GM21529 (cell line): ENCODE measurements at regions not wholly inside any gene's neighbourhood (a gene's known extent, or its start where the extent isn't known, plus 50 kb on each side); places are given as distances from the start of the nearest gene placed in this dataset.

Experiments
- ATAC-seq: cut with Tn5 transposase; IDR thresholded peaks from one replicate; pipeline ENCODE4 v1.9.1; 2021; ENCODE audit not compliant: unreplicated experiment

DNA sequence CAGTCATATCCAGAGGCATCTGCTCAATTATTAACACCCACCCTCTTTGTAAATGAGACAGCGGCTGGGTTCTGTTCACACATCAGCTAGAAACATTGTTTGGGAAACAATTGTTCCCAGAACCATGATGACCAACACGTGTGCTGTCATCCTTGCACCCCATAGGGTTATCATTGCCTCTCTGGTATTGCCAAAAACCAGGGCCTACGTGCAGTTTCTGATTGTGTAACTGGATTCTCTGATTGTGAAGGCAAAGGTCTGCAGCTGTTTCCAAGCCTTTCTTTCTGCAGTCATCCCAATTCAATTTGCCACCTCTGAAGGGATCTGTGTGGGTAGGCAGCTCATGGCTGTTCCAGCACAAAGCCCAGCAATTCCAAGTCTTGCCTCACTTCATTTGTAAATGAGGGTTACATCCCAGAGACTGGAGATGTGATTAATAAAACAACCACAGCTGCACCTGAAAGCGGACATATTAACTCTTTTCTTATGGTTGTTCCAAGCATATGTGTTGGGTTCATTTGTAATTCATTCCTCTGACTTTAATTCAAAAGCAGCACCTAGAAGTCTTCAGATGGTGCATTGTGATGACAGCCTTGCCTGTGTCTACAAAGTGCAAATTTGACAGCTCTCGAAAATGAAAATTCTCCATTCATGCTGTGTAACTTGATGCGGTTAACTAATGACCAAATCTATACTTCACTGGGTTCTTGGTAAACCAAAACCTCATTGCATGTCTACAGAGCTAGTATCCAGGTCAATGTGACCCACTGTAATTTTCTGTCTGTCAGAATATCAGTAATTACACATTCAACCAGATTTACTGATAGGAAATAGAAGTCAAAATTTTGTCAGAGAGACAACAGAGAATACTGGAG, 66.6 kb downstream of the YIPF5 start:
- no peak for ATAC-seq

- no peak for ATAC-seq
Observed at GRCh38 chr5:144105371-144105770, 65.1 kb downstream of the YIPF5 start.

- ATAC-seq, result no peak
Observed at GRCh38 chr5:144108131-144108530, 62.3 kb downstream of the YIPF5 start.
